ENCODE measurements at regions not wholly inside any gene's neighbourhood (a gene's known extent, or its start where the extent isn't known, plus 50 kb on each side); places are given as distances from the start of the nearest gene placed in this dataset.

GRCh38 chr2:150644298-150645067 lies 157.0 kb upstream of the RND3 start:
- no peak for DNase-seq

GRCh38 chr2:150643114-150643725 lies 155.8 kb upstream of the RND3 start:
- no peak for DNase-seq

- DNase-seq, result no peak
These were observed 152.6 kb upstream of the RND3 start for GRCh38 chr2:150640039-150640438.

GRCh38 chr2:150639383-150639782 lies 151.9 kb upstream of the RND3 start:
- DNase-seq, result no peak

DNA sequence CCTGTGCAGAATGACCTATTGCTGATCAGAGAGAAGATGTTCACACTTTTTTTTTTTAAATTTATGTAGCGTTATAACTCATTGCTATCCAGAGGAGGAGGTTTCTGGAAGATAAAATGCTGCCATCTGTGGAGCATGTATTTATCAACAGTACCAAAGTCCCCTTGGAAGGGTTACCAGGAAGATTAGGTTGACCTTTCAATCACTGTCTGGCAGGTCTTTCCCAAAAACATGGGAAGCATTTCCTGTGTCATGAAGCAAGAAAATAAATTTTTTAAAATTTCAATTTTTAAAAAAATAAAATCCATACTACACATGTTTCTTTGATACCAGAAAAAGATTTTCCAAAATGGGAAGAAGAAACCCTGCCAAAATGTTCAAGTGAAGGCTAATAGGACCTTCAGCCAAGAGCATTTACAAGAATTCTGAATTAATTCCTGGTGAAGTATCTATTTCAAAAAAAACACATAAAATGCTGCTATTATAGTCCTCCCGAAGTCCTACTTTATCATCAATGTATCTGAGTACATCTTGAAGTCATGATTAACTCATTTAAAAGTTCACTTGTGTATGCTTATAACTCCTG lies 143.9 kb upstream of the RND3 start:
- no peak for DNase-seq

DNA sequence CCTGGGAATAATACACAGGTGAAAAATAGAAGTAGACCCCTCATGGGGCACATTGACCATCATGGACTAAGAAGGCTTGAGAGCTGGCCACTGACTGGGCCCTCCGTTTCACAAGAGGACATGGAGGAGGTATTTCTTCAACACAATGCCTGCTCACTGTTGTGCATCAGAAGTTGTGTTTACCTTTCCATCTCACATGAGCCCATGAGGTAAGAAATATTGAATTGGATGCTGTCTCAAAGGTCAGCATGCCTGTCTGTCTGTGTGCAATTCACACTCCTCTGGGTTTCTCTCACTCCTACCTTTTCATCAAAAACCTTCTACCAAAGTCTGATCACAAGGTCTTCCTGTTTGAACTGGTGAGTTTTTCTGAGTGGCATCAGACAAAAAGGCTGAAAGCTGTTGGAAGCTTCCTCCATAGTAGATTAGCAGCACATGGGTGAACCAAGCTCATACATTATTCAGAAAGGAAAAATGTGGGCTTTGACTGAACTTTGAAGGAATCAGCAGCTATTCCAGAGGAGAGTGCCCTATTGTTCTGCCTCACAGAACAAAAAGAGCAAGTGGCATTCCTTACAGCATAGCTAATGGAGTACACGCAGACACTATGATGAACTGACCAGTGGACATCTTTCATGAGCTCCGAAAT lies 143.2 kb upstream of the RND3 start:
- DNase-seq, result no peak

GRCh38 chr2:150627526-150627925 lies 140.1 kb upstream of the RND3 start:
- DNase-seq, result no peak

DNA sequence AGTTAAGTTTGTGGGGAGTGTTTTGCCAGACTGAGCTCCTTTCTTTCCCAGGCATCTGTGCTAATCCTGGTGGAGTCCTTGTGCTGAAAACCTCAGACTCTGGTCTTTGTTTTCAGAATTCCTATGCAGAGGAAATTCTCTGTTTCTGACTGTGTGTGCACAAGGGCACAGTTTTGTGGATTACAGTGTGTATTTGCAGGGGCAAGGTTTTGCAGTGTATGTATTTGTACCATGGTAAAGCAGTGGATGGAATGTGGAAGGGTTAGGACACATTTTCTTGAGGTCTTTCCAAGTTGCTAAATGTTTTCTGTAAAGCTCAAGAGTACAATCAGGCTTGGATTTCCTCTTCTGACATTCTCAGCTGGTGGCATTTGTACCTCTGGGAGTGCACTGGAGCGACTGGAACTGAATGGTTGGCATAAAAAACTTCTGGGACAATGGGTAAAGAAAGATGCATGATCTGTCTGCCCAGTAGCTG lies 139.5 kb upstream of the RND3 start:
- no peak for DNase-seq

DNA sequence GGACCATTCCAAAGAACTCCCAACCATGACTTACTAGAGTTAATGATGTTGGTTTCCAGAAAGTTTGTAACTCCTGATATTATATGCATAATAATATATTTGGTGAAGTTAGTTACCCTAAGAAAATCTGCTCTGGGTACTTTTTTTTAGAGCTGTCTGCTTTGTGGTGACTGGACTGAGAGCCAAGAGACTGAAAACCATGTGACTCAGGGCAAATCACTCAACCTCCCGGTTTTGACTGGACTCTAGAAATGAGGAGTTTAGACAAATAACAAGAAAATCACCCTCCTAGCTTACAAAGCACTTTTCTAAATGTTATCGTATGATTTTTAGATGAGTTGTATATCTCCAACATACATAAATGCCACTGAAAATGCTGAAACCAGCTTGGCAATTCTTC lies 138.3 kb upstream of the RND3 start:
- DNase-seq, result no peak

DNA sequence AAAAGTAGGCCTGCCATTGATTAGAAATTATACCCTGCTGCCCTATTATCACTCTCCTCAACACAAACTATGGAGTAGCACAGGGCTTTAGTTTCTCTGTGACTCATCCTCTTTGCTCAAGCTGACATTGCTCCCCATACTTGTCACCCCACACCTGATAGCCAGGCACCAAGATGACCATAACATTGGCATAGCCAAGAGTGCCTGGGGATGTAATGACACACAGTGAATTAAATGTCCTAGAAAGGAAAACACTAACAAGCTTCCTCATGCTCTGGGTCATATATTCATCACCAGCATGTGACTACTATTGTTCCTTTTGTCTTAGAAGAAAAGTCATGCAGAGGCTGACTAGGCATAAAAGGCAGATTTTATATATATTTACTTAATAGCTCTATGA lies 137.8 kb upstream of the RND3 start:
- DNase-seq, result no peak

- DNase-seq, result no peak
These were observed 136.5 kb upstream of the RND3 start for GRCh38 chr2:150624001-150624401.

GRCh38 chr2:150621526-150622213 lies 134.2 kb upstream of the RND3 start:
- no peak for DNase-seq

DNA sequence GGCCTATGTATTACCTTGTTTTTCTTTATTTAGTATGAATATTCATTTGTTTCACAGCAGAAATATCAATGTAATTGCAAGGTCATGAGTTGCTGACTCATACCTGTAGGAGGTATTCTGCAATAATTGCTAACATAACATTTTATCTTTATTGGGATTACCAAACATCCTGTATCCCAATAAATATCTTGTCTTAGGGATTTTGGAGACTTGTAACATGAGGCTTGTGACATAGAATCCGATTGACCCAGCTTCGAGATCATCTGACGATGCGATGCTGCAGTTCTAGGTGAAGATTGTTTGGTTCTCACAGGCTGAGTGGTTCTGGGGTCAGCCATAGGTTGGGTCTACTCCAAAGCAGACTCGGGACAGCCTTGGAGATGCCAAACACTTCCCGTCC lies 133.4 kb upstream of the RND3 start:
- no peak for DNase-seq

DNA sequence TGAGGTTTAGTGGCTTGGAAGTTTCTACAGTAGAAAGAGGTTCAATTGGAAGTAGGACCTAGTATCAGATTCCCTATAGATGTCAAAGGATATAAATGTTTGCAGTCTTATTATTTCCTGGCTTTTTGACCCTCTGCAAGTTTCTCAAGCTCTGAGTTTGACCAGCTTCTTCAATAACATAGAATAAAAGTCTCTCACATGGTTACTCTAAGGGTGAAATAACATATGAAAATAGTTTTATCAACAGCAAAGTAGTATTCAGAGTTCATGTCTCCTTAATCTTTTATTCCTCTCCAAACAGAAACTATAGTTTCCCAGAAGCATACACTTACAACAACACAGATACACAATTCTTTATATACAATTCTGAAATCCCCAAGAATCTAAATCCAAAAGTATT lies 132.9 kb upstream of the RND3 start:
- no peak for DNase-seq

GRCh38 chr2:150619607-150620330 lies 132.3 kb upstream of the RND3 start:
- DNase-seq, result no peak

DNA sequence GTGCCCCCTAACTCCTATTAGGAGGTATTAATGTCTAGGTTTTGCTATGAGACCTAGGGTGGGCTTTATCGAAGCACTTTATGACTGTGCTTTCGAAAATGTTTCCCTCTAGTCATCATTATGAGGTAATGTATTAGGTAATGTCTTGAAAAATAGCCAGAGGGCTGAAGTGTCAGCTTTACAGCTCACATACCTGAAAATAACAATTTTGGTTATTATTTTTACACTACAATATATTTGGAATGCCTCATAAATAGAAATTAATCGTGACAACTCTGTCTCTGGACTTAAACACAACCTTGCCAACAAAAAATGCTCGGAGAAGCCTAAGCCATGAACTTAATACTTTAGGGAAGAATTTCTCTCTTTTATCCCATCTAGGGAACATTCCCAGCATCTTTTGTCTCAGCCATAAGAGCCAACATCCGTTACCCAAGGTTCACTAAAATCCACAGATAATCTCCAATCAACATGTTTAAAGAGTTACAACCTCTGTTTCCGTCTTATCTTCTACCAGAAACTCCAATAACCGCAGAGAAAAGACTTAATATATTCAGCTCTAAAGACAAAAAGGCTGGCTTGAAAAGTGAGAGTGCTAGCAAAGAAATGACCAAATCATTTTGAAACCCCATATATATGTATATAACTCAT lies 130.9 kb upstream of the RND3 start:
- no peak for DNase-seq

- no peak for DNase-seq
These were observed 130.0 kb upstream of the RND3 start for GRCh38 chr2:150617351-150617978.

GRCh38 chr2:150612957-150613710 lies 125.7 kb upstream of the RND3 start:
- DNase-seq, result no peak

GRCh38 chr2:150610670-150611279 lies 123.3 kb upstream of the RND3 start:
- peak; percentile 40 for DNase-seq

Measured in NCI-H1105 treated with DMSO at 0.1 percent for 48 hours (cell line).